ENCODE measurements at regions not wholly inside any gene's neighbourhood (a gene's known extent, or its start where the extent isn't known, plus 50 kb on each side); places are given as distances from the start of the nearest gene placed in this dataset.
A peak's percentile ranks its signal among the peaks of the same experiment; 100 is the strongest.

DNA sequence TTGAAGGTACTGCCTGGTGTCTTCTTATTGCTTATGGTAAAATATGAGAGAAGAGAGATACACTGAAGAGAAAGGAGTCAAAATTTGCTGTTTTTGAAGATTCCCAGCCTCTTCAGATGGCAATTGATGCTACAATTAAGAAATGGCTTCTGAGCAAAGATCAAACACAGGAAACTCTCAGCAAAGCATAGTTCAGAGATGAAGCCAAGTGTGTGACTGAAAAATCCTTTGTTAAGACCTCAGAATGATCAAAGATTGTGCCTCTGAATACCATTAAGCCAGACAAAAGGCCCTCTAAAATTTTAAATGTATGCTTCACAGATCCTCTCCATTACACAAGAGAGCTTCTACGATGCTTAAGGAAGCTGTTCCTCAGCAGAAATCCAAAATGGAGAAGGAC, 216.3 kb downstream of the UXS1 start:
- Histone ChIP-seq H3K9ac (ENCODE audit: low read length in 3 of 3) (no peak overlapping the region), H3K27me3 (ENCODE audit: control insufficient read depth, insufficient read depth, low read length) (no peaks in the 10 kb centered on the region), H3K27ac (ENCODE audit: low read depth in 2 of 2, low read length in 2 of 2) (no peak overlapping the region), H3K4me1 (ENCODE audit: control insufficient read depth in 2 of 3, insufficient read depth in 2 of 3, low read depth in 1 of 3, low read length in 3 of 3) (peaks cover 0 to 5% (median 0%) of the 10 kb centered on the region in 3 donors), H3K9me3 (ENCODE audit: control insufficient read depth in 2 of 3, insufficient read depth in 1 of 3, low read length in 3 of 3) (peaks cover 0 to 2% (median 0%) of the 10 kb centered on the region in 3 donors), H3K36me3 (ENCODE audit: control insufficient read depth in 2 of 3, insufficient read depth in 3 of 3, low read length in 3 of 3) (no peaks in the 10 kb centered on the region), H3K4me3 (ENCODE audit: low read length in 3 of 3) (no peak overlapping the region)
- TF ChIP-seq CTCF (IDR thresholded peaks at IDR 0.05; ENCODE audit: borderline replicate concordance, extremely low read depth, insufficient read depth), result no peak
- FAIRE-seq (no peak), DNase-seq (no peak)
- intact Hi-C loops (cut with DNase I), result no loop called here

DNA sequence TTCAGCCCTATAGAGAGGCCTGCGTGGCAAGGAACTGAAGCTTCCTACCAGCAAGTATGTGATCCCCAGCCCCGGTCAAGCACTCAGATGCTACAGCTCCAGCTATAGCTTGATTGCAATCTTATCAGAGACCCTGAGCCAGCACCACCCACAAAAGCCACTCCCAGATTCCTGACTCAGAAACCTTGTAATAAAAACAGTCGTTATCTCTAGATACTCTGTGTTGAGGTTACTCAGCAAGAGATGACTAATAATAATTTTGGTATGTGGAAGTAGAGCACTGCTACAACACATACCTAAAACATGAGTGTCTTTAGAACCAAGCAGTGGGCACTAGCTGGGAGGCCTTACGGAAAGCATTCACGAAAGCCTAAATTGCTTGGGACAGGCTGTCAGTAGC, 216.9 kb downstream of the UXS1 start:
- H3K36me3 ChIP-seq (ENCODE audit: control insufficient read depth in 2 of 3, insufficient read depth in 3 of 3, low read length in 3 of 3), result no peaks in the 10 kb centered on the region
- TF ChIP-seq CTCF (IDR thresholded peaks at IDR 0.05; ENCODE audit: borderline replicate concordance, extremely low read depth, insufficient read depth), result no peak
- FAIRE-seq, result no peak
- H3K4me1 ChIP-seq (ENCODE audit: control insufficient read depth in 2 of 3, insufficient read depth in 2 of 3, low read depth in 1 of 3, low read length in 3 of 3), result peaks cover 0 to 5% (median 0%) of the 10 kb centered on the region in 3 donors
- no peaks in the 10 kb centered on the region for H3K27me3 ChIP-seq (ENCODE audit: control insufficient read depth, insufficient read depth, low read length)
- no peak overlapping the region for H3K27ac ChIP-seq (ENCODE audit: low read depth in 2 of 2, low read length in 2 of 2)
- H3K9me3 ChIP-seq (ENCODE audit: control insufficient read depth in 2 of 3, insufficient read depth in 1 of 3, low read length in 3 of 3), result peaks cover 0 to 2% (median 0%) of the 10 kb centered on the region in 3 donors
- no peak for DNase-seq
- no peak overlapping the region for H3K4me3 ChIP-seq (ENCODE audit: low read length in 3 of 3)
- H3K9ac ChIP-seq (ENCODE audit: low read length in 3 of 3), result no peak overlapping the region
- intact Hi-C loops (cut with DNase I), result no loop called here

DNA sequence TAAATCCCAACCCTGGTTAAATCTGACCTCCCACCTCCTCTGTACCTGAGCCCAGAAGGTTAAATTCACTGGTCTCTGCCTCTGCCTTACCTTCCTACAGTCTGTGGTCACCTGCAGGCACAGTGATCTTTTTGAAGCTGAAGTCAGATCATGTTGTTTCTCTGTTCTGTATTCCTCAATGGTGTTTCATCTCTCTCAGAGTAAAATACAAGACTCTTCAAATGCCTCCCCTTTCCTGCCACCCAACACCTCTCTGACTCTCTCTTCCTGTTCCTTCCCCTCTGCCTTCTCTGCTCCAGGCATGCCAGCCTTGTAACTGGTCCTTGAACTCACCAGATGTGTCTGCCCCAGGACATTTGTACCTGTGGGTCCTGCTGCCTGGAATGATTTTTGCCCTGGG, 219.3 kb downstream of the UXS1 start:
- intact Hi-C loops (cut with DNase I), result no loop called here
- no peak for TF ChIP-seq CTCF (IDR thresholded peaks at IDR 0.05; ENCODE audit: borderline replicate concordance, extremely low read depth, insufficient read depth)

GRCh38 chr2:105972927-105973326, 221.2 kb downstream of the UXS1 start:
- peak in 1 of 5 donors; percentile 20 for DNase-seq
- Histone ChIP-seq H3K27ac (ENCODE audit: low read depth in 2 of 2, low read length in 2 of 2) (no peak overlapping the region), H3K4me1 (ENCODE audit: control insufficient read depth in 2 of 3, insufficient read depth in 2 of 3, low read depth in 1 of 3, low read length in 3 of 3) (peaks cover 0 to 5% (median 0%) of the 10 kb centered on the region in 3 donors), H3K4me3 (ENCODE audit: low read length in 3 of 3) (no peak overlapping the region), H3K9me3 (ENCODE audit: control insufficient read depth in 2 of 3, insufficient read depth in 1 of 3, low read length in 3 of 3) (peaks cover 0 to 6% (median 2%) of the 10 kb centered on the region in 3 donors), H3K9ac (ENCODE audit: low read length in 3 of 3) (no peak overlapping the region), H3K36me3 (ENCODE audit: control insufficient read depth in 2 of 3, insufficient read depth in 3 of 3, low read length in 3 of 3) (no peaks in the 10 kb centered on the region), H3K27me3 (ENCODE audit: control insufficient read depth, insufficient read depth, low read length) (no peaks in the 10 kb centered on the region)
- intact Hi-C loops (cut with DNase I), result no loop called here
- TF ChIP-seq CTCF (IDR thresholded peaks at IDR 0.05; ENCODE audit: borderline replicate concordance, extremely low read depth, insufficient read depth), result no peak
- no peak for FAIRE-seq

More for the DNA sequence above, 219.3 kb downstream of the UXS1 start:
- H3K27ac ChIP-seq (ENCODE audit: low read depth in 2 of 2, low read length in 2 of 2), result no peak overlapping the region
- H3K4me3 ChIP-seq (ENCODE audit: low read length in 3 of 3), result no peak overlapping the region
- no peaks in the 10 kb centered on the region for H3K36me3 ChIP-seq (ENCODE audit: control insufficient read depth in 2 of 3, insufficient read depth in 3 of 3, low read length in 3 of 3)
- no peak overlapping the region for H3K9ac ChIP-seq (ENCODE audit: low read length in 3 of 3)
- H3K9me3 ChIP-seq (ENCODE audit: control insufficient read depth in 2 of 3, insufficient read depth in 1 of 3, low read length in 3 of 3), result peaks cover 0 to 2% (median 0%) of the 10 kb centered on the region in 3 donors
- peaks cover 0 to 5% (median 0%) of the 10 kb centered on the region in 3 donors for H3K4me1 ChIP-seq (ENCODE audit: control insufficient read depth in 2 of 3, insufficient read depth in 2 of 3, low read depth in 1 of 3, low read length in 3 of 3)
- FAIRE-seq (no peak), DNase-seq (no peak)
- H3K27me3 ChIP-seq (ENCODE audit: control insufficient read depth, insufficient read depth, low read length), result no peaks in the 10 kb centered on the region

All from kidney (tissue), 13 donors.